NCI-H345 (cell line): ENCODE measurements at regions not wholly inside any gene's neighbourhood (a gene's known extent, or its start where the extent isn't known, plus 50 kb on each side); places are given as distances from the start of the nearest gene placed in this dataset.

ENCODE experiments used
- DNase-seq: peaks from one replicate; lab custom pipeline; 2025; lab: John Stamatoyannopoulos, UW

DNA sequence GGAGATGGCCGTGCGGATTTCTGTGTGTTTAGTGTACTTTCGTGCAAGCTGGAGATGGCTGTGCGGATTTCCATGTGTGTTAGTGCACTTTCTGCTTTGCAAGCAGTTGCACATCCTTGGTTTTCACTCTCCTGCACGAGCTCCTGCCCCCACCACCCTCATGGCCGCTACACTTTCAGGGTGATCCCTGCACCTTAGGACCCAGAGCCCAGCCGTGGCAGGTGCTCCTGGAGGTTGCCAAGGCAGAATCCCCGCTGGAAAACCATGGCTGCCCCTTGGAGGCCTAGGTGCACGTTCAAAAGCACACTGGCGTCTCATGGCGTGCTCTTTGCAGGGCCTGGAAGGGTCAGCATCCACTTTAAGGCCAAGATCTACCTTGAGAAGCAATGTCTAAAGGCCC, 311.0 kb upstream of the TNRC6C start:
- no peak for DNase-seq

DNA sequence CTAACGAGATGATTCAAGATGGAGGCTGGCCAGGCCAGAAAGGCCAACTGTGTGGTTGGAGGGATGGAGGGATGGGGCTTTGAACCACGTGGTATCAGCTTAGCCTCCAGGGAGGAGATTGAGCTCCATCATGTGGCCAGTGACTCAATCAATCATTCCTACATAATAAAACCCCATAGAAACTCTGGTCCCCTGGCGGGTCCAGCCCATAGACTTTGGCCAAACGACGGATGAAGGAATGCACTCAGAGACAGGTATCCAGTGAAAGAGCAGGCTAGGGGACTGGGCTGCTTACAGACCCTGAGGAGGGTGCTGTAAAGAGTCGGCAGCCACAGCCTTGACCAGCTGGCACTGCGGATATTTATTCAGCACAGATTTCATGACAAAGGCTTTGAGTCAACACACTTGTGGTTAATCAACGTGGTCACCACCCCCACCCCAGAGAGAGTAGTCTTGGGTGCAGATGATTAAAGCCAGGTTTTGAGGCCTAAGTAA, 308.7 kb upstream of the TNRC6C start:
- no peak for DNase-seq

DNA sequence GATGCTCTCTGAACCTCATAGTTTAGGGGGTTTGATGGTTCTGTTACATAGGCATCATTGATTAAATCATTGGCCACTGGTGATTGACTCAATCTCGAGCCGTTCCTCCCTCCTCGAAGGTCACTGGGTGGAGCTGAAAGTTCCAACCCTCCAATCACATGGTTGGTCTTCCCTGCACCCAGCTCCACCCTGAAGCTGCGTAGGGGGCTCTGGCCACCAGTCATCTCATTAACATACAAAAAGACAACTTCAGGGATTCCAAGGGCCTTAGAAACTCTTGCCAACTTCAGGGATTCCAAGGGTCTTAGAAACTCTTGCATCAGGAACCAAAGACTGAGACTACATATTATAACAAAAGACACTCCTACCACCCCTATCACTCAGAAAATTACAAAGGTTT, 306.5 kb upstream of the TNRC6C start:
- DNase-seq: no peak

DNA sequence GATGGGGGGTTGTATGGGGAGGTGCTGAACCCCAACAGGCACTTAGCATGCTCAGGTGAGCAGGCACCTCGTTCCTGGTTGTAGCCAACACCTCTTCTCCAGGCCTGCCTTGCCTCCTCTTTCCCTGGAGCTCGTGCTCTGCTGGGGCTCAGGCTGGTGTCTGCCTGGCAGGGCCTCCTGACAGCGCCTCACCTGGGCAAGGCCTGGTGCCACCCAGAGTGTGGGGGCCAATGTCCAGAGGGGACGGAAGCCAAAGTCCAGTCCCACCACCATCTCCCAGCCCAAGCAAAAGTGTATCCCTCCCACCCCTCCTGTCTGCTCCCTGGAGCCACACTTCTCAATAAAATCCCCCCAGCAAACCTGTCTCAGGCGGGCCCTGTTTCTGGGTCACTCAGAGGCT, 304.2 kb upstream of the TNRC6C start:
- no peak for DNase-seq

DNA sequence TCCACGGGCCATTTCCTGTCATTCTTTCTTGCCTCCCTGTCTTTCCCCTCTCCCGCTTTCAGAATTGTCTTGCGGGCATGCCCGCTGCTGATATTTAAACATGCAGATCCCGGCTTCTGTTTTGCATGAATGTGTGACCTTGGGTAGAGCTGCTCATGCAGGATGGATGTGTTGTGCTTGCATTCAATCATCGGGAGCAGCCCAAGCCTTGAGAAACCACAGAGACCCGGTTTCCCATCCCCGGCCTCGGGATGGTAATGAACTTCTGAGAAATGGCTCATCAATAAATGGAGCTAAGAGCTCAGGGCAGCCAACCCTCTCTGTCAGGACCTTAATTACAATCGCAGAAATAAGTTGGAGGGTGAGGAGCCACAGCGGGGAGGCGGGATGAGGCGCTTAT, 303.7 kb upstream of the TNRC6C start:
- DNase-seq: no peak

DNA sequence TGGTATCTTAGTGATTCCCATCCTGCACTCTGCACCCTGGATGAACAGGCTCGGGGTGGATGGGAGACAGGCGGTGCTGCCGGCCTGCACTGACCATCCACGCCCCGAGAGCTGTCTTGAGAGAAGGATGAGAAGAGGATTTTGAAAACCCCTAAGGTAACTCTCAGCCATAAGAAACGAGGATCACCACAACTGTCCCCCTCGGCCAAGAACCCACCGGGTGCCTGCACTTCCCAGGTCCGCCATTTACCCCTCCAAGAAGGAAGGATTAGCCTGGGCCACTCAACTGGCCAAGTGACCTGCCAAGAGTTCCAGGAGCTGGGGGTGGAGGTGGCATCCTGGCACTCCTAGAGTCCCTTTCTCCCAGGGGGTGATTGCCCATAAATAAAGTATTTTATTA, 302.4 kb upstream of the TNRC6C start:
- DNase-seq: no peak

DNA sequence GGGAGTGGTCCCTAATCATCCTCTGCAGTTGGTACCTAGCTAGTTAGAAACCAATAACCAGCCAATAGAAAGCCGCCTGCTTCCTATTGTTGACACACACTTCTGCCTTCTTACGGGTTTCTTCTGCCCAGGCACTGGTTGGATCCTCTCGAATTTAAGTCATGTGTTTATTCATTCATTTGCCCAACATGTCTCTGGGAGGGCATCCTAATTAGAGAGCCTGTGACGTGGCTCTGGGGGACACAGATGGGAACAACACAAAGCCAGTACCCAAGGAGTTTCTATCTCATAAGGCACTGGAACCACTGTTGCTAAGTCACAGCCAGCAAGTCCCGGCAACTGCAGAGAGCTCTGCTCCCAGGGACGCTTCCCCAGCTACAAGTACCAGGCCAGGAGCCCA, 300.7 kb upstream of the TNRC6C start:
- DNase-seq: no peak

DNA sequence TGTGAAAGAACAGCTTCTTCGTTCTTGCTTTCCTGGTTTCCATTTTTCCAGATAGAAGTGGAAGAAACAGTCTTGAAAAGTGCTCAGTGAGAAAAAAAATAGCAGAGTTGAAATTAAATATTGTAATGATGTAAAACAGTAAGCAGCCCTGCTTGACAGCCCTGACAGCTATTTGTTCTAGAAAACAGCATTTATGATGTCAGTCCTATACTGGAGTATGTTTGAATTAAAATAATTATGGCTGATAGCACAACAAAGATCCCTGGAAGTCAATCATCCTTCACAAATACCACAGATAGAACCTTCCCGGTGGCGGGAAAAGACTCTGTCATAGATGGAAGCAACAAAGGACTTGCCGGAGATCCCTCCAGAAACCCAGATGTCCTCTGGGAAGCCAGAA, 298.0 kb upstream of the TNRC6C start:
- no peak for DNase-seq

DNA sequence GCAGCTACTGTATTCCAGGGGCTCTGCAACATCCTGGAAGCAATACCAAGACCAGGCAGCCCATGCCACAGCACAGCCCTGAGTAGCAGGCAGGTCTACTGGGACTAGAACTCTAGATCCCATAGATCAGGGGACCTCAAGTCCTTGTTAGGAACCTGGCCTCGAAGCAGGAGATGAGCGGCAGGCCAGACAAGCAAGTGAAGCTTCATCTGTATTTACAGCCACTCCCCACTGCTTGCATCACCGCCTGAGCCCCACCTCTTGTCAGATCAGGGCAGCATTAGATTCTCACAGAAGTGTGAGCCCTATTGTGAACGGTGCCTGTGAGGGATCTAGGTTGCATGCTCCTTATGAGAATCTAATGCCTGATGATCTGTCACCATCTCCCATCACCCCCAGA, 295.7 kb upstream of the TNRC6C start:
- DNase-seq: no peak

DNA sequence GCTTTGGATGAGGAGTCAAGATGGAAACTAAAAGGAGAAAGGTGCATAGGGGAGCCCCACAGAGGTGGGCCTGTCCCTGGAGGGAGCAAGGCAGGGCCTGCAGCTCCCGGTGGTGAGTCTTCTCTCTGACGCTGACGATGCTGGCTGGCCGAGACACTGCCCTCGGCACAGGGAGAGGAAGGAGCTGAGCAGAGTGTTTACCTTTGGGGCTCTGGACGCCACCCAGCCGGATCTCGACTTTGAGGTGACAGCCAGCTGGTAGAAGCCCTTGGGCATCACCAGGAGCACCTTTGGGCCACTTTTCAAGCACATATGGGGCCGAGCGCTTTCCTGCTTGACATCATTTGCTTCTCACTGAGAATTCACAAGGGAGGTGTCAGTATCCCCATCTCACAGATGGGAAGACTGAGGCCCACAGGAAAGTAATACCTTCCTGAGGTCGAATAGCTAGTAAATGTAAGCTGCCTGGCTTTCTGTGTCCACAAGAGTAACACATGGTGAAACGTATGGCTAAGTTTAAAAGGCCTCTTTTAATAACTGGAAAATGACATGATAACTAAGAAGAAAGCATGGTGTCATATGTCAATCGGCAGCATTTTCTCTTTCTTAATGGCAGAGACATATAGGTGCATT, 294.3 kb upstream of the TNRC6C start:
- DNase-seq: no peak

DNA sequence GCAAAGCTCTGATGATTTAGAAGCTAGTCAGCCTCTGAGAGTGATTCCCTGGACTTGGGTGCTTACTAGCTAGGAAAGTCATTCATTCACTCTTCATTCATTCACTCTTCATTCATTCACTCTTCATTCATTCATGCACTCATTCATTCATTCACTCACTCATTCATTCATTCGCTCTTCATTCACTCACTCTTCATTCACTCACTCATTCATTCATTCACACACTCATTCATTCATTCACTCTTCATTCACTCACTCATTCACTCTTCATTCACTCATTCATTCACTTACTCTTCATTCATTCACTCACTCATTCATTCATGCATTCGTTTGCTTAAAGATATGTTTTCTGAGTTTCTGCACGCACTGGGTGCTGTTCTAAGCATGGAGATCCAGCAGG, 292.7 kb upstream of the TNRC6C start:
- DNase-seq: no peak

DNA sequence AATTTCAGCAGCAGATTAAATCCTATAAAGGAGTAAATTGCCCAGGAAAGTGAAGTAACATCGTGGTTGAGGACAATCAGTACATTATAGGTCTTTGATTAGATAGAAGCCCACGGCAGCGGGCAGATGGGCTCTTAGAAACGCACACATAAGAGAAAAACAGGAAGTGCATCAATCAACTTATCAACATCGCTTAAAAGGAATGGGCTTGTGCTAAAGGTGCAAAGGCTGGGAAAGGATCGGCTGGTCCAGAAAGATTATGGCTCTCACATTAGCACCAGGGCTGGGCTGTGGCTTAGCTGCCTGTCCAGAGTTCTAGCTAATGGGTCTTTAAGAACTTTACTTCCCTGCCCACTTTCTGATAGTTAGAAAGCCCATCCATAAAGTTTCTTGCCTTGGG, 292.0 kb upstream of the TNRC6C start:
- DNase-seq: no peak

DNA sequence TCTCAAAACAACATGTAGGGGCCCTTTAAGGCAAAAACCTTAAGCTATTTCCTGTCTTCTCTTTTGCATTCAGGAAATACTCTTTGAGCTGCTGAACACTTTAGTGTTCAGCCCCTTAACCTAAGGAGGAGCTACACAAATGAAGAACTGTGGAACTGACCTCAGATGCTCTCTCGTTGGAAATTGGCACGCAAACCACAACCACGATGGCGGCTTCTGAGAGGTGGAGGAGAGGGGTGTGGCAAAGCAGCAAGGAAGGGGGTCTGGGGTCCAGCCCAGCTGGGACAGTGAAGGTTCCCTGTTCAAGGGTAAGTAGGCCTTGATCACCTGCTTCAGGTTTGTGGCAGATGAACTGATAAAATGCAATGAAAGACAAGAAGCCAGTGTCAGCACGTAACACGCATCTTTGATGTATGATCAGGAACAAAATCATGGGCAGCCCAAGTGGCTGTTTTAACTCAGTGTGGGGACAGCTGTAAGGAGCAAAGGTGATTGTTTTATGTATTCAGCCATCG, 291.6 kb upstream of the TNRC6C start:
- DNase-seq: no peak

DNA sequence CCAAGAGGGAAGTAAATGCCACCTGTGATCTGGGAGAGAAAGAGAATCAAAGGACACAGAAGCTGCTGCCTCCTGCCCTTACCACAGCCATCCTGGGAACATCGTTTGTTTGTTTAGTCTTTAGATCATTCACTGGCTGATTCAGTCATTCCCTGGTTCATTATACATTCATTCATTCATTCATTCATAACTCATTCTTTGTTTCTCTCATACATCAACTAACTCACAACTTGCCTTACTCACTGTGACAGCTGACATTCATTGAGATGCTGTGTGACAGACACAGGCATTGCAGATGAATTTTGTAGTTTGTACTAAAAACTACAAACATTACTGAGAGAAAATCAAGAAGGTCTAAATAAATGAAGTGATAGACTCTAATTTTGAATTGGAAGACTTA, 291.0 kb upstream of the TNRC6C start:
- no peak for DNase-seq

DNA sequence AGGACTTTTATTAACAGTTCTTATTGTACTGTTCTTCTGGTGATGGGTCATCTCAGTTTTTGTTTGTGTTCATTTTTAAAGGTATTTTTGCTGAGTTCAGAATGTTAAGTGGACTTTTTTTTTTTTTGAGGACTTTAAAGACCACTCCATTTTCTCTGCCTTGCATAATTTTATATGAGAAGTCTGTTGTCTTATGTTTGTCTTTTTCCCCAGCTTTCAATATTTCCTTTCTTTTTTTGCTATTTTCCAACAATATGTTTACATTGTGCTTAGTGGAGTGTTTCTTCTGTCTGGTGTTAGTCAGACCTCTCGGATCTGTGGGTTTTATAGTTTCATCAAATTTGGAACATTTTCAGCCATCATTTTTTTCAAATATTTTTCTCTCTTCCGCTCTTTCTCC, 290.0 kb upstream of the TNRC6C start:
- DNase-seq: no peak

DNA sequence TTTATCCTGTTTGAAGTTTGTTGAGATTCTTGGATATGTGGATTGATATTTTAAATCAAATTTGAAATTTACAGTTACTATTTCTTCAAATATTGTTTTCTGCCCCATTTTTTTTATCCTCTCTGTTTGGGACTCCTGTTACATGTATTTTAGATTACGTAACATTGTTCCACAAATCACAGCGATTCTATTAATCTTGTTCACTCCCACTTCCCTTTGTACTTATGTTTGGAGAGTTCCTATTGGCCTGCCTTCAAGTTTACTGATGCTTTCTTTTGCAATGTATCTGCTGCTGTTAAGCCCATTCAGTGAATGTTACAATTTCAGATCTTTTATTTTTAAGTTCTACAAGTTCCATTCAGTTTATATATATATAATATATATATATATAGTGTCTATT, 288.3 kb upstream of the TNRC6C start:
- no peak for DNase-seq

DNA sequence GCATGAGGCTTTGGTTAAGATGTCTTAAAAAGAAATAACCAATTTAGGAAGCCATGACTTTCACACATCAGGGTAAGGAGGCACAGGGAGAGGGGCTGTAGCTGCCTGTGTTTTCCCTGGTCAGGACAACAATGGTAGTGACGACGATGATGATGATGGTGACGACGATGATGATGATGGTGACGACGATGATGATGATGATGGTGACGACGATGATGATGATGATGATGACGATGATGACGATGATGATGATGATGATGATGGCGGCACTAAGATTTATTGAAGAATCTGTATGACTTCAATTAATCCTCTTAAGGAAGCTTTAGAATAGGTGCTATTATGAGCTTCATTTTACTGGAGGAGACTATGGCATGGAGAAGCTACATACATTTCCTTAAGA, 284.1 kb upstream of the TNRC6C start:
- DNase-seq: no peak

DNA sequence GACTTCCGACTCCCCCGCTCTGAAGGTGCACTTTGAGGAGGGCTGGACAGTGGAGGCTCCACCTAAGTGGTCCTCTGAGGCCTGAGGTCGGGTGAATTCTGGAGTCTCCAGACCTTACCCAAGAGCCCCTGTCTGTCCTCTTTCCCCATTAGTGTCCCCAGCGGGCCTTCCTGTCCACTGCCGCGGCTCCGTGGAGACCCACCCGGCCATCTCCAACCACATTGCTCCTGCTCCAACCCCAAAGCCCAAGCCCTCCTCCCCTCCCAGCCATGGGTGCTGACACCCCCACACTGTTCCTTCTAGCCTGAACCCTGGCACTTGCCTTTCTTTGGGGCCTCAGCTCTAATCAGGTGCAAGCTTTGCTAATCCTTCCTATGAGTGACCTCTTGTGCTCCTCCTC, 283.1 kb upstream of the TNRC6C start:
- no peak for DNase-seq

DNA sequence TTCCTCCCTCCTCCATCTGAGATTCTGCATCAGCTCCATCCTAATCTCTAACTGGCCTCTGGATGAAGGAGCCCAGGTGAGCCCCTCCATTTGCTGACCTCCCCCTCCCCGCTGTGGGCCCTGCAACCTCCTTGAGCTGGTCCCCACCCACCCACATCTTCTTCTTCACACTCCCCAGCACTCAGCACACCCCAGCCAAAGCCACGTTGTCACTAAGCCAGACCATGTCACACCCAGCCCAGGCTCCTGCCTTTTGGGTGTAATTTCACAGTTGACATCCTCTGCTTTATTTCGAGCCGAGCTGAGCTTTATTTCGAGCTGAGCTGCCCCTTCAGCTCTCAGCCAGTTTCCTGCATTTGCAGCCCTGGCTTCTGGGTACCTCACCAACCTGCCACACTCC, 282.7 kb upstream of the TNRC6C start:
- no peak for DNase-seq

DNA sequence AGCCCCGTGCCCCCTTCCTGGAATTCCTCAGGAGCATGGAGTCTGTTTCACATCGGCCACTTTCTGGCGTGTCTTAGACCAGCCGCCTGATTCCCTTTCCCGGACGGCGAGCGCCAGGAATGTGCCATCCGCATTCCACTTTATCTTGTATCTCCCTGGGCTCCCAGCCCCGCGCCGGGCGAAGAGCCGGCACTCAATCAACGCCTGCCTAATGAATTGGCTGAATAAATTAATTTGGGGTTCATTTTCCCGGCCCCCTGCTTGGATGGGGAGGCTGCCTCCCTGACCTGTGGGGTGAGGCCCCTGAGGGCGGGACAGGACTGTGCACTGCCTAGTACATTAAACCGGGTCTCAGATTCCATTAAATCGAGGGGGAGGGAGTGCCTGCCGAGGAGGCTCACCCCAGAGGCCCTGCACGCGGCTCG, 282.3 kb upstream of the TNRC6C start:
- DNase-seq: no peak

DNA sequence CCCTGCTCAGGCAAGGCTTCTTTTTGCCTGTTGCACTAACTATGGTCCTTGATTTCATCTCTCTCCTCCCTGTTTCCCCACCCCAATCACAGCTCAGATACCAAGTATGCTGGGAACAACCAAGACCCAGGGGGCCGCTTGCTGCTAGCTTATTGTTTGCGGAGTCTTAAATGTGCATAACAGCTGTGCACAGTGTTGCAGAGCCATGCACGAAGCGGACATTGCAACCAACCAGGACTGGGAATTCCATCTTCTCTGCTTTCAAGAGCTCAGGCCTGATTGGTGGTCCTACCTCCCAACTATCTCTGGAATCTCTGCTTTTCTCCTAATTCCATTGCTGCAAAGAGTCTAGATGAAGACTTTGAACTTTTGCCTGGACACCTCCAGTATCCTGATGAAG, 281.3 kb upstream of the TNRC6C start:
- no peak for DNase-seq

DNA sequence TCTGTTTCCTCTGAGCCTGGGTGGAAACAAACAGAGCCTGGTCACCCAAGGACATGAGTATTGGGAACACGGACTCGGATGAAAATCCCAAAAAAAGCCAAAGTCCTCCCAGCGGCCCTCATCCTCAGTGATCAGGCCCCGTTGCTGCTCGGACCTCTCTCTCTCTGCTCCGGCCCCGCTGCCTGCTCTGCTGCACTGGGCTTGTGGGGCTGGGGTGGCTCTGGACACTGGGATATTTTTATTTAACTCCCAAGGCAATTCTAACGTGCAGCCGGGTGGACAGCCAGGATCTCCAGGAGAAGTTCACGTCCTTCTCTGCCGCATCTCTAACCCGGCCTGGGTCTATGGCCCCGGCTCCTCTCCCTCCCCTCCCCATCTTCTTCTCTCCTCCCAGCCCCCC, 280.9 kb upstream of the TNRC6C start:
- no peak for DNase-seq

DNA sequence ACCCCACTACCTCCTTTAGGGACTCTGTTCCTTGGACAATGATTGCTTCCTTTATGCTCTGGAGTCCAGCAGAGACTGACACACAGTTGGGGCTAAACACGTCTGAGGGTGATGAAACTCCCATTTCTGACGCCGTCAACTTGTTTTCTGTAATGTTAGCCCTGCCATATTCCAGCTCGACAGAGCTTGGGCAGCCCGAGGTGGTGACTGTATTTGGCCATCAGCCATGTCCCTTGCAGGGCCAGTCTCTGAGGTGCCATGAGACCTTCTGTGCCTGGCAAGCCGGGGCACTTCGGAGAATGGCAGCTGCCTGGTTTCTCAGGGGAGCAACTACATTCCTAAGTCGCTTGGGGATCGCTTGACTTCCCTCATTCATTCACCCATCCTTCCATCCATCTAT, 278.9 kb upstream of the TNRC6C start:
- no peak for DNase-seq

DNA sequence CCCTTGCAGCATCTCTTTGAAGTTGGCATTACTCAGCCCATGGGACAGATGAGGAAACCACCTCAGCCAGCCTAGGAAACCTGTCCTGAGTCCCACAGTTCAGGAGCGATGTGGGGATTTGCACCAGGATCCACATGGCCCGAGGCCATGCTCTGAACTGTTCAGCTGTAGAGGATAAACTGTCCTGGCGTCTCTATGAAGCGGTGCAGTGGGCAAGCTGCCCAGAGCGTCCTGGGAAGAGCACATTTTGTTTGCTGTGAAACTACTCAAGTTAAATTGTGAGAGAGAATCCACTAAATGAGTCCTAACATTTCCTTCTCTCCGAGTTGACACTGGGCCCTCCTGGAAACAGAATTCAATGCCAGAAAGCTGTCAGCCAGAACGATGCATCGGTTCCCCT, 276.6 kb upstream of the TNRC6C start:
- DNase-seq: peak; percentile 80
